HL-60 (cell line): ENCODE measurements at regions not wholly inside any gene's neighbourhood (a gene's known extent, or its start where the extent isn't known, plus 50 kb on each side); places are given as distances from the start of the nearest gene placed in this dataset.
A peak's percentile ranks its signal among the peaks of the same experiment; 100 is the strongest.

Experiments
- DNase-seq, 2 experiments: peaks; one replicate each; pipeline ENCODE4 v3.0.0-alpha.2; 2010 to 2020; ENCODE audit warnings: low read depth in 1 of 2, low spot score in 1 of 2
- H3K27ac ChIP-seq: fragments of 250-450 bp; sonication (Bioruptor Pico); replicated peaks from 2 replicates; pipeline ENCODE4 v1.5.1; 2020; ENCODE audit warnings: mild to moderate bottlenecking, moderate library complexity
- H3K27me3 ChIP-seq: fragments of 250-450 bp; sonication (Bioruptor Pico); 2 replicates; pipeline ENCODE4 v1.5.1; 2021; ENCODE audit warnings: mild to moderate bottlenecking, moderate library complexity; ENCODE audit not compliant: insufficient read depth, poor library complexity, severe bottlenecking
- H3K4me3 ChIP-seq: replicated peaks from 2 replicates; pipeline ENCODE4 v1.5.1; 2011; ENCODE audit warnings: mild to moderate bottlenecking, control low read depth, low read length; ENCODE audit not compliant: insufficient read depth
- GABPA ChIP-seq: IDR thresholded peaks from 2 replicates; pipeline ENCODE4 v1.6.1; 2012; ENCODE audit warnings: low read depth
- POLR2AphosphoS5 ChIP-seq: IDR thresholded peaks from 2 replicates; pipeline ENCODE4 v1.6.1; 2012; ENCODE audit warnings: low read depth
- SPI1 ChIP-seq: IDR thresholded peaks from 2 replicates; pipeline ENCODE4 v1.6.1; 2012; ENCODE audit warnings: low read depth, mild to moderate bottlenecking, borderline replicate concordance
- TF ChIP-seq, protein P1 (sequence below): IDR thresholded peaks from one replicate; pipeline ENCODE4 v1.5.1; 2011; ENCODE audit warnings: low read length, control low read depth, inconsistent platforms; ENCODE audit not compliant: insufficient read depth
- TF ChIP-seq, protein P2 (sequence below): IDR thresholded peaks from 2 replicates; pipeline ENCODE4 v1.6.1; 2012; ENCODE audit warnings: low read depth; ENCODE audit not compliant: insufficient replicate concordance

DNA sequence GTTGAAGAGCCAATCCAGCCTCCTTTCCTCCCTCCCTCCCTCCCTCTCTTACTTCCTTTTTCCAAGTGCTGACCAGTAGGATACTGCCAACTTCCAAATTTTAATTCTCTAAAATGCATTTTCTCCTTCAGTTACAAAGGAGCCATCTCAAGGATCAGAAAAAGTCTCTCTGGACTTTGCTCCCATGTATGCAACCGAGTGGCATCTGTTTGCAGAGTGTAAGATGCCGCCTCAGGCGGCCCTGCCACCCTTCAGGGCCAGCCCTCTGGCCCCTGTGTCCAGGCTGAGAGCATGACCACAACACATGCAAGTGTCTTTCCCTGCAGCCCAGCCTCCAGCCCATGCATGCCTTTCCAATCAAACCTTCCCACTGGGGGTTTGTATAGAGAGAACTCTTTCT lies 205.3 kb upstream of the RAB4A start:
- Histone ChIP-seq H3K27me3 (no peaks in the 10 kb centered on the region), H3K4me3 (no peak overlapping the region), H3K27ac (no peak overlapping the region)
- DNase-seq: no peak
- TF ChIP-seq, protein P1, sequence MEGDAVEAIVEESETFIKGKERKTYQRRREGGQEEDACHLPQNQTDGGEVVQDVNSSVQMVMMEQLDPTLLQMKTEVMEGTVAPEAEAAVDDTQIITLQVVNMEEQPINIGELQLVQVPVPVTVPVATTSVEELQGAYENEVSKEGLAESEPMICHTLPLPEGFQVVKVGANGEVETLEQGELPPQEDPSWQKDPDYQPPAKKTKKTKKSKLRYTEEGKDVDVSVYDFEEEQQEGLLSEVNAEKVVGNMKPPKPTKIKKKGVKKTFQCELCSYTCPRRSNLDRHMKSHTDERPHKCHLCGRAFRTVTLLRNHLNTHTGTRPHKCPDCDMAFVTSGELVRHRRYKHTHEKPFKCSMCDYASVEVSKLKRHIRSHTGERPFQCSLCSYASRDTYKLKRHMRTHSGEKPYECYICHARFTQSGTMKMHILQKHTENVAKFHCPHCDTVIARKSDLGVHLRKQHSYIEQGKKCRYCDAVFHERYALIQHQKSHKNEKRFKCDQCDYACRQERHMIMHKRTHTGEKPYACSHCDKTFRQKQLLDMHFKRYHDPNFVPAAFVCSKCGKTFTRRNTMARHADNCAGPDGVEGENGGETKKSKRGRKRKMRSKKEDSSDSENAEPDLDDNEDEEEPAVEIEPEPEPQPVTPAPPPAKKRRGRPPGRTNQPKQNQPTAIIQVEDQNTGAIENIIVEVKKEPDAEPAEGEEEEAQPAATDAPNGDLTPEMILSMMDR: no peak
- TF ChIP-seq POLR2AphosphoS5 (no peak), SPI1 (no peak), GABPA (no peak)
- TF ChIP-seq, protein P2, sequence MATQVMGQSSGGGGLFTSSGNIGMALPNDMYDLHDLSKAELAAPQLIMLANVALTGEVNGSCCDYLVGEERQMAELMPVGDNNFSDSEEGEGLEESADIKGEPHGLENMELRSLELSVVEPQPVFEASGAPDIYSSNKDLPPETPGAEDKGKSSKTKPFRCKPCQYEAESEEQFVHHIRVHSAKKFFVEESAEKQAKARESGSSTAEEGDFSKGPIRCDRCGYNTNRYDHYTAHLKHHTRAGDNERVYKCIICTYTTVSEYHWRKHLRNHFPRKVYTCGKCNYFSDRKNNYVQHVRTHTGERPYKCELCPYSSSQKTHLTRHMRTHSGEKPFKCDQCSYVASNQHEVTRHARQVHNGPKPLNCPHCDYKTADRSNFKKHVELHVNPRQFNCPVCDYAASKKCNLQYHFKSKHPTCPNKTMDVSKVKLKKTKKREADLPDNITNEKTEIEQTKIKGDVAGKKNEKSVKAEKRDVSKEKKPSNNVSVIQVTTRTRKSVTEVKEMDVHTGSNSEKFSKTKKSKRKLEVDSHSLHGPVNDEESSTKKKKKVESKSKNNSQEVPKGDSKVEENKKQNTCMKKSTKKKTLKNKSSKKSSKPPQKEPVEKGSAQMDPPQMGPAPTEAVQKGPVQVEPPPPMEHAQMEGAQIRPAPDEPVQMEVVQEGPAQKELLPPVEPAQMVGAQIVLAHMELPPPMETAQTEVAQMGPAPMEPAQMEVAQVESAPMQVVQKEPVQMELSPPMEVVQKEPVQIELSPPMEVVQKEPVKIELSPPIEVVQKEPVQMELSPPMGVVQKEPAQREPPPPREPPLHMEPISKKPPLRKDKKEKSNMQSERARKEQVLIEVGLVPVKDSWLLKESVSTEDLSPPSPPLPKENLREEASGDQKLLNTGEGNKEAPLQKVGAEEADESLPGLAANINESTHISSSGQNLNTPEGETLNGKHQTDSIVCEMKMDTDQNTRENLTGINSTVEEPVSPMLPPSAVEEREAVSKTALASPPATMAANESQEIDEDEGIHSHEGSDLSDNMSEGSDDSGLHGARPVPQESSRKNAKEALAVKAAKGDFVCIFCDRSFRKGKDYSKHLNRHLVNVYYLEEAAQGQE: no peak

DNA sequence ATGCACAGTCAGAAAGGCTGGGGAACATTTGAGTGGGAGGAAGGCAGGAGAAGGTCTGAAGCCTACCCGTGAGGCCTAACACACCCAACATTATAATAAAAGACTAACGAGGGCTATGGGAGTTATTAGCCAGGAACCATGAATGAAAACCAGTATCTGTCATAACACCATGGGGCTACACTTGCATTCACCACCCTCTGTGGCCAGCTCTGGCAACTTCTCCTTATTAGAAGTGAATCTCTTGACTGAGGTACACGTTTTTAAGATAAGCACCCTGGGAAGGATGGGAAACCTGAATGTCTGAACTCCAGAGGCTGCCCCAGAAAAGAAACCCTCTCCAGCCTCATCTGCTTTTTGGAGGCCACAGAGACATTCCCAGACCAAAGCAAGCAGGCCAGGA lies 204.3 kb upstream of the RAB4A start:
- no peaks in the 10 kb centered on the region for H3K27me3 ChIP-seq
- H3K4me3 ChIP-seq: no peak overlapping the region
- DNase-seq: peak in 1 of 2 experiments; percentile 60
- peak overlapping the region; percentile 83 for H3K27ac ChIP-seq
- TF ChIP-seq POLR2AphosphoS5 (no peak), GABPA (no peak), SPI1 (no peak)
- TF ChIP-seq, protein P2: no peak
- TF ChIP-seq, protein P1: no peak

DNA sequence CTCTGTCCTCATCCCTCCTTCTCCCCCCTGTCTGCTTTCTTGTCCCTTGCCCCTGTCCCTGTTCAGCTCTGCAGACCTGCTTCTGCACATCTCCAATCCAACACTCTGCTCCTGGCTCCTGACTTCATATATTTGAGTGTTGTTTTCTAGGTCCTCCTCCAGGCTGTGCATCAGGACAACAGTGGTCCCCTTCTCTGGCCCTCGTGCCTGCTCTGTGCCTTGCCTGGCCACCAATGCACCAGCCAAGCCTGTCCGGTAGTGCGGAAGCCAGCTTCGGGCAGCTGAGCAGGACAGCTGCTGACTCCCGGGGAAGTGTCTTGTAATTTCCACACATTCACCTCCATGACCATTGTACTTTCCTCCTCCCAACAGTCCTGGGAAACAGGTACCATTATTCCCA lies 203.4 kb upstream of the RAB4A start:
- DNase-seq: no peak
- H3K27ac ChIP-seq: peak overlapping the region; percentile 83
- no peak for TF ChIP-seq SPI1
- TF ChIP-seq GABPA: no peak
- TF ChIP-seq, protein P1: no peak
- TF ChIP-seq, protein P2: no peak
- no peak for TF ChIP-seq POLR2AphosphoS5
- no peak overlapping the region for H3K4me3 ChIP-seq
- no peaks in the 10 kb centered on the region for H3K27me3 ChIP-seq
